ENCODE measurements at regions not wholly inside any gene's neighbourhood (a gene's known extent, or its start where the extent isn't known, plus 50 kb on each side); places are given as distances from the start of the nearest gene placed in this dataset.

GRCh38 chr2:18467749-18468360 lies 92.6 kb downstream of the RDH14 start:
- no peak for DNase-seq (ENCODE audit: low spot score)

DNA sequence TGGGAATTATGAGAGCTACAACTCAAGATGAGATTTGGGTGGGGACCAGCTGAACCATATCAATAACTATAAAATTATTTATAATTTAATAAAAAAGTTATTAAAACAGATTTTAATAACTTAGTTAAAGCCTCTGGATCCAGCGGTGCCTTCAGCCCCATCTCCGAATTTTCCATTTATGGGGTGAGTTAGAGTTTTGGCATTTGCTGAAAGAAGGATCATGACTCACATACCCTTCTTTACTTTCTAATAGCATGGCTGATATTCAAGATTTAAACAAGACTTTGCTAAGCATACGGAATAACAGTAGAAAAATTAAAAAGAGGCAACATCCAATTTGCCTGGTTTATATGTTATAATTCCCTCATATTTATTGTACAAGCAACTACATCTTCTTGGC lies 94.5 kb downstream of the RDH14 start:
- DNase-seq (ENCODE audit: low spot score): no peak

DNA sequence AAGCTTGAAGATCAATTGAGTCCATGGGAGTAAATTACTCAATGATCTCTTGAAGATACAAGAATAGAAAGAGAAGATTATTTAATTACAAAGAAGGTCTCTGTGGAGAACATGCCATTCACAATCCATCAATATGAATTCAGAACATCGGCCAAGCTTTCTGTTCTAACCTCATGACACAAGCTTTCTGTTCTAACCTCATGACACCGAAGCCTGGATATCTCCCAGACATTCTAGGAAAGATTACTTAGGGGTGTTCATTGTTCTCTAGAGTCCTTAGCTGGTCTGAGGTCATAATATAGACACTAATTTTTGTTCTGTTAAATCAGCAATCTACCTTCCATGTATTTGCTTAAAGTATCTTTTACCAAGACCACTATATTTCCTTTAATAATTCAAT lies 95.5 kb downstream of the RDH14 start:
- no peak for DNase-seq (ENCODE audit: low spot score)

DNA sequence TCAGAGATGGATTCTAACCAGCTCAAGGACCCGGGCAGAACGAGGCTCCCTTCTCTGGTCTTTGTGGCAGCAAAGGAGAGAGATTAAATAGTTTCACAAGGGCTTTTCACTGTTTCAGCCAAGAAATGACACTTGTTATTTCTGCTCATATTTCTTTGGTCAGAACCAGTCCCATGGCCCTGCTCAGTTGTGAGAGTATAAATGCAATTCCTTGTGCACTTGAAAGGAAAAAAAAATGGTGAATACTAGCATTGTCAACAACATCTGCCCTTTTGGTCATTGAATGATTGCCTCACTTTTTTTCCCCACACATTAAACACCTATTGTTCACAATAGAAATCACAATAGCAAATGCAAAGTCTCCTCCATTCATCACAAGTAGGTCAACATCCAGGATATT lies 104.4 kb downstream of the RDH14 start:
- no peak for DNase-seq (ENCODE audit: low spot score)

DNA sequence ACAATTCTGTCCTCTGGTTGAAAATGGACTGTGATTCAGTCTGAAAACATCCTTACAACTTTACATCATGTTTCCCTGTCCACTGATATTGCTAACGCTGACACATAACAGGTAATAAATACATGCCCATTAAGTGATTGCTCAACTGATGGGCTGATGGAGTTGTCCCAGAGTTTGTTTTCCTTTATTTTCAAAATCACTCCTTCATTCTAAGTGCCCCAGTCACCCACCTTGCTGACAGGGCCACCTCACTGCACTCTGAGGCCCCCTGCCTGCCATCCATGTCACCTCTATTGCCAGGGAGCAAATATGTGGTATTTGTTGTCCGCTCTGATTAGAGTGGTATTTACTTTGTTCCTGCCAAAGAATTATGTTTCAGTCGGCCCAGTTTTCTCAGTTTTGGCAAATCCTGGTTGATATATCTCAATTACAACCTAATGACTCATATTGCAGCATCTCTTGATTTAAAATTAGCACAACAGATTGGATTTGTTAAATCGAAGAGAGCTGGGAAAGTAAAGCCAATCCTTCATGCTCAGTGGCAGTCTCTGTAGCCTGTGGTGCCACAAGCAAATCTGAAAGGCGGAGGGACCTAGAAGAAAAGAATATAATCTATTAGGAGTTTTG lies 105.1 kb downstream of the RDH14 start:
- no peak for DNase-seq (ENCODE audit: low spot score)

DNA sequence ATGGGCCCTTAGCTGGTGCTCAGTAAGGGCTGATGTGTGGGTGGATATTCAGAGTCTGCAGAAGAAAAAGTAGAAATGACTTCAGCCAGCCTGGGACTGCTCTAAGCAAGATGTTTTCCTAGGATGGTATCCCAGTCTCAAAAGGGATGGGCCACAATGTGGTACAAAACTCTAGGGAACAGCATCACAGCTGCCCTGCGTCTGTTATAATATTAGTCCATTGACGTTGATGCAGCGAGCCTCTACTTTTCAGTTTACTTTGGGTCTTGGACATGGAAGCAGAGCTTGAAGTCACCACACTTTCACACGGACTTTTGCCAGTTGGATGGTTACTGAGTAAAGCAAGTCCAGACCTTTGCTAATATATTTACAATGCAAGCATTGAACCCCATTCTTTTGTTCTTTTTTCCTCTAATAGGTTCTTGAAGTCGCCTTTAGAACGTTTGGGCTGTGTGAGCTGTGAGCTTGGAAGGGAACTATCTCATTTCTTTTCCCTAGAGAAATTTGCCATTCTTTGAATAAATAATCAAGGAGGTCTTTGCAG lies 105.7 kb downstream of the RDH14 start:
- DNase-seq (ENCODE audit: low spot score): no peak

DNA sequence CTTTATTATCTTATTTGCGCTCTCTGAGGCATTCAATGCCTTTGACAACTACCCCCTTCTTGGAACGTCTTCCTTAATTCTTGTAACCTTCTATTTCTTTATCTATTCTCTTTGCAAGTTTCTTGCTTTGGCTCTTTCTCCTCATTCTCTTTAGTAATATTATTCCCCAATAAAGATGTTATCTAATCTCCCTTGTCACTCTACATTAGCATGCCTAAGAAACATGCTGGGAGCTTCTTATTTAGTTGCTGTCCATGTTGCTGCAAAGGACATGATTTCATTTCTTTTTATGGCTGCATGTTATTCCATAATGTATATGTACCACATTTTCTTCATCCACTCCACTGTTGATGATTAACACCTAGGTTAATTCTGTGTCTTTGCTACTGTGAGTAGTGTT lies 113.7 kb downstream of the RDH14 start:
- DNase-seq (ENCODE audit: low spot score): no peak

DNA sequence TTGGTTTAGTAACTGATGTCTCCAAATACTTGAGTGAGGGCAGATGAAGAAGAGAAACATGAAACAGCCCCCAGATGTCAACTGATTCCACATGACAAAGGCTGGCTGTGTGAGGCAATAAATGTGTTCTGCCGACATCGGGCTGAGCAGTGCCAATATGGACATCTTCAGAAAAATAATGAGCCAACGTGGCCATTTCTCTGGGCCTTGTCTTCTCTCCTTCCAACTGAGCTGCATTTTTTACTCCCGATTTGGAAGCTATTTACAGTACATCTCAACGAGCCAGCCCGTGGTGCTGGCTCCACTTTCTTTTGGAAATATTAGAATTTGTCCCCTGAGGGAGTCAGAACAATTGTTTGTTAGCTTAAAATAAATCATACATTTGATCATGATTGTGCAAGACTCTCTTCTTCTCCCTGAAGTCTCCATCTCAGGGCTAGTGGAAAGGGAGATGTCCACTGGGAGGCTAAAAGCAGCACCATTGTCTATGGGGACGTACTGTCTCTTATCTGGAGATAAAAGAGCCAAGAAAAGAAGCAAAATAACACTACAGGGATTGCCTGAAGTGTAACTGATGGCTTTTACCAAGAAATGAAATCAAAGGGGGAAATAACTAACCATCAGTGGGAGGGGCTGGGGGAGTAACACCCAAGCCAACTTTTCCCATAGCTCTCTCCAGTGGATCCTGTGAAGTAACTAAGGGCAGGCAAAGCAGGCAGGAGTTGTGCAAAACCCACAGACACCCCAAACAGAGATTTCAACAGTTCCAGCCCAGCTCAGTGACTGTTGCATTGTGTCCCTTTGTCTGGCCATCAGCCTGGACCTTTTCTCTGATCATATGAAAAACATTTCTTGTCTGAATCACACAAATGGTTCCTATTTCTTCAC lies 114.8 kb downstream of the RDH14 start:
- no peak for DNase-seq (ENCODE audit: low spot score)

DNA sequence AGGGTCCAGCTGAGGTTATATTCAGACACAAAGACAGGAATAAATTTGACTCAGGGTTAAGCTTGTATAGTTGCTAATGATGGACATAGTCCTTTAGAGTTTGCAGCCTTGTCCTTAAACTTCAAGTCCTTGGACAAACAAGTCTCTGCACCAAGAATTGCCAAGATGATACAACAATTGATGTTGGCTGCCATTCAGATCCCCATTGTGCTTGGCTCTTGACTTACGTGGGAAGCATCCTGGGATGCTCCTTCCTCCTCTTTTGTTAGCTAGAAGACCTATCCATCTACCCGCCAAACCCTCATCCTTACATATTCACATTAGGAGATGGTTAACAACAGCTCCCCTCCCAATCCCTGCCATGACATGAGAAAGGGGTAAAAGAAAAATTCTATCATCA lies 115.6 kb downstream of the RDH14 start:
- DNase-seq (ENCODE audit: low spot score): no peak

GRCh38 chr2:18441583-18441982 lies 118.9 kb downstream of the RDH14 start:
- DNase-seq (ENCODE audit: low spot score): no peak

- no peak for DNase-seq (ENCODE audit: low spot score)
These were observed 119.7 kb downstream of the RDH14 start for GRCh38 chr2:18440777-18441176.

GRCh38 chr2:18440141-18440661 lies 120.3 kb downstream of the RDH14 start:
- DNase-seq (ENCODE audit: low spot score): no peak

DNA sequence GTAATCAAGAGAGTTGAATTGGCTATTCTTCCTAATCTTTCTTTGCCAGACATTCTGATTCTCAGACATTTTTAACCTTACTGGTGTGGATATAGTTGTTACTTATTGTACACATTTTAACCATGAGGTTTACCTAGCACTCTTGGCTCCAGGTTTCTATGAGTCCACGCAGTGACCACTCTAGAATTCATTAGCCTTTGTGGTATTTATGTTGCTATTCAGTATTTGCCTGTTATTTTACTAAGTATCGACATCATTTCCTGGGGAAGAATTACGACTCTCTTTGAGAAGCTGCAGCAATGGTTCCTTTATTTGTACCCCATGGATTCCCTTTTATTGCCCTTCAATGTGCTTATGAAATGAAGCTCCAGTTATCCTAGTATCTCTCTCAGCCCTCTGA lies 120.7 kb downstream of the RDH14 start:
- DNase-seq (ENCODE audit: low spot score): no peak

- DNase-seq (ENCODE audit: low spot score): no peak
These were observed 122.5 kb downstream of the RDH14 start for GRCh38 chr2:18437909-18438308.

DNA sequence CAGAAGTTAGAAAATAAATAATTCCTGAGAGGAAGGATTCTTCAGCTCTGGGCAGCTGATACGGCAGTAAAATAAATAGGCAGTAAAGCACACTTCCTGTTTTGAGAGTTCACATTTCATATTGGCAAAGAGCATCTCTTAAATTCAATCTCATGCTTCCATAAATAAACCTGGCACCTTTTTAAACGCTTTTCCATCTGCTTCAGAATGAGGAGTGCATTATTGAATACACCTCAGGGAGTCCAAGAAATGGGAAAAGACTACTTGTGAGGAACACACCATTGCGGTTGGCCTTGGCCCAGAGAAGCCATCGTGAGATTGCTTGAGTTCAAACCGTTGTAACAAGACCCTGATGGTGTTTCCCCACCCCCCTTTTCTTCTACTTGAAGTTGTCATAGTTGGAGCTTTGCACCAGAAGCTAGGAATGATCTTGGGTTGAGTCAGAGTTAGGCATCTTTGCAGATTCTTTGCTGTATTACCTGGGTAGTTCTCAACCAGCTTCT lies 123.9 kb downstream of the RDH14 start:
- DNase-seq (ENCODE audit: low spot score): no peak

DNA sequence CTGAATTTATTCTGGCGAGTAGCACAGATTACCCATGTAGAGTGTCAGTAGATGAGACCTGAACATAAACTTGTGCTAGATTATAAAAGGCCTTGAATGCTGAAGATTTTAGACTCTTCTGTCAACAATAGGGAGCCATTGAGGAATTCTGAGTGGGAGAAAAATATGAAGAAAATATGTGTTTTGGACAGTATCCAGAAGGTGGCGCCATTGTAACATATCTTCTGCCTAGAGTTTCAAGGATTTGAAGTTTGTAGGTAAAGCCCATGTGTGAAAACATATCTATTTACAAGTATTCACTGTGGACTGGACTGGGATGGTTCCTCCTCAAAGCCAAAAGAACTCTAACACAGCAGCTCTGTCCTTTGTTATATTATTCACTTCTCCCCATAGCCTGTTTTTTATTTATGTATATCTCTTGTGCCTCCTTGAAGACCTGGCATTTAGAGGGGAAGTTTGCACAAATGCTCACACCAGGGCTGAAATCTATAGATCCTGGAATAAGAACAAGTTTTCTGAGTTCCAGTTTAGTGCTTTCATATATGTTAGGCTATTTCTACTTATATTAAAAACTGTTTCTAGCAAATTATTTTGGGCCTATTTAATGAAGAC lies 124.9 kb downstream of the RDH14 start:
- peak; percentile 36 for DNase-seq (ENCODE audit: low spot score)

- DNase-seq (ENCODE audit: low spot score): no peak
These were observed 126.6 kb downstream of the RDH14 start for GRCh38 chr2:18433872-18434271.

DNA sequence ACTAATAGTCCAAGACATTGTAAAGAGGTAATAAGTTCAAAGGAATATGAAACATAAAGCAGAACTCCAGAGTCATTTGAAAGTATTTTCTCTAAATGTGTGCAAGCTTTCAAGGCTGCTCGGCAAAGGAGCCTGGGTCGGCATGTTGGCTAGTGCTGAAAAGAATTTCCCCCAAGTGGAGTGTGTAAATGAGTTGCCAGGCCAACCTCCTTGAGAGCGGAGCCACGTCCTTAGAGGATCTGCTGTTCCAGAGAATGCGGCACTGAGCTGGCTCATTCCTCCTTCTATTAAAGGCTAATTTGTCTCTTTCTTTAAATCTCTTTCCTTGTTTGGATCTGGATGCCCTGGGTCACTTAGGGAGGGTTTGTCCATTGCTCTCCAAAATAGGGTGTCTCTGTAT lies 127.5 kb downstream of the RDH14 start:
- DNase-seq (ENCODE audit: low spot score): no peak

- DNase-seq (ENCODE audit: low spot score): no peak
These were observed 129.3 kb downstream of the RDH14 start for GRCh38 chr2:18430996-18431748.

GRCh38 chr2:18428516-18428915 lies 131.9 kb downstream of the RDH14 start:
- no peak for DNase-seq (ENCODE audit: low spot score)

- DNase-seq (ENCODE audit: low spot score): no peak
These were observed 132.7 kb downstream of the RDH14 start for GRCh38 chr2:18427762-18428161.
